HAP-1 (cell line): ENCODE measurements at regions not wholly inside any gene's neighbourhood (a gene's known extent, or its start where the extent isn't known, plus 50 kb on each side); places are given as distances from the start of the nearest gene placed in this dataset.

Experiments used
- DNase-seq, 2 experiments: peaks; one replicate each; pipeline ENCODE4 v3.0.0-alpha.2; 2016 to 2020; ENCODE audit warnings: low spot score in 2 of 2
- H3K27me3 ChIP-seq: fragments of 250-450 bp; sonication (Bioruptor Pico); 2 replicates; pipeline ENCODE4 v1.5.1; 2020; ENCODE audit warnings: low read depth, mild to moderate bottlenecking, moderate library complexity
- H3K36me3 ChIP-seq: fragments of 250-450 bp; sonication (Bioruptor Pico); replicated peaks from 2 replicates; pipeline ENCODE4 v1.5.1; 2020; ENCODE audit warnings: mild to moderate bottlenecking
- H3K4me1 ChIP-seq: fragments of 250-450 bp; sonication (Bioruptor Pico); 2 replicates; pipeline ENCODE4 v1.5.1; 2020; ENCODE audit warnings: mild to moderate bottlenecking
- H3K4me3 ChIP-seq: fragments of 250-450 bp; sonication (Bioruptor Pico); 2 replicates; pipeline ENCODE4 v1.5.1; 2020; ENCODE audit warnings: mild to moderate bottlenecking, moderate library complexity
- H3K9me3 ChIP-seq: fragments of 250-450 bp; sonication (Bioruptor Pico); 2 replicates; pipeline ENCODE4 v1.5.1; 2020; ENCODE audit warnings: mild to moderate bottlenecking, moderate library complexity
- in situ Hi-C: fragments of 300-500 bp; cut with MboI; formaldehyde crosslinking; loops from 3 replicates; pipeline ENCODE4 v1.14.3; 2020; ENCODE audit warnings: low sequenced_read_pairs, inconsistent platforms, mixed read lengths

- no peaks in the 10 kb centered on the region for H3K36me3 ChIP-seq
- no peaks in the 10 kb centered on the region for H3K27me3 ChIP-seq
- DNase-seq = no peak
- H3K4me3 ChIP-seq = no peak overlapping the region
- H3K9me3 ChIP-seq = no peaks in the 10 kb centered on the region
- no peaks in the 10 kb centered on the region for H3K4me1 ChIP-seq
- in situ Hi-C loops = no loop called here
Observed at GRCh38 chr1:217273866-217274265, 357.0 kb downstream of the GPATCH2 start.

GRCh38 chr1:217272385-217272784, 358.5 kb downstream of the GPATCH2 start:
- Histone ChIP-seq H3K4me1 (peaks cover 3% of the 10 kb centered on the region; the same call in 1 of the 2 replicates), H3K27me3 (no peaks in the 10 kb centered on the region), H3K4me3 (no peak overlapping the region), H3K9me3 (no peaks in the 10 kb centered on the region), H3K36me3 (no peaks in the 10 kb centered on the region)
- no peak for DNase-seq
- in situ Hi-C loops = no loop called here

- H3K27me3 ChIP-seq = no peaks in the 10 kb centered on the region
- DNase-seq = no peak
- no peaks in the 10 kb centered on the region for H3K36me3 ChIP-seq
- no peaks in the 10 kb centered on the region for H3K9me3 ChIP-seq
- no peak overlapping the region for H3K4me3 ChIP-seq
- H3K4me1 ChIP-seq = peaks cover 4% of the 10 kb centered on the region; the same call in 1 of the 2 replicates
- in situ Hi-C loops = no loop called here
Observed at GRCh38 chr1:217270101-217270500, 360.8 kb downstream of the GPATCH2 start.

- DNase-seq = peak in 1 of 2 experiments; percentile 42
- Histone ChIP-seq H3K4me1 (peaks cover 4% of the 10 kb centered on the region; the same call in 1 of the 2 replicates), H3K27me3 (no peaks in the 10 kb centered on the region), H3K9me3 (no peaks in the 10 kb centered on the region), H3K4me3 (no peak overlapping the region), H3K36me3 (no peaks in the 10 kb centered on the region)
- in situ Hi-C loops = no loop called here
Observed at GRCh38 chr1:217268058-217268457, 362.8 kb downstream of the GPATCH2 start.

- no peaks in the 10 kb centered on the region for H3K9me3 ChIP-seq
- peak in 1 of 2 experiments; percentile 89 for DNase-seq
- H3K36me3 ChIP-seq = no peaks in the 10 kb centered on the region
- in situ Hi-C loops = no loop called here
- H3K4me3 ChIP-seq = no peak overlapping the region
- H3K27me3 ChIP-seq = no peaks in the 10 kb centered on the region
- peaks cover 6% of the 10 kb centered on the region for H3K4me1 ChIP-seq
Observed at GRCh38 chr1:217261636-217262035, 369.3 kb downstream of the GPATCH2 start.

GRCh38 chr1:217260676-217261075, 370.2 kb downstream of the GPATCH2 start:
- in situ Hi-C loops = no loop called here
- no peak for DNase-seq
- Histone ChIP-seq H3K27me3 (no peaks in the 10 kb centered on the region), H3K4me3 (no peak overlapping the region), H3K9me3 (no peaks in the 10 kb centered on the region), H3K4me1 (peaks cover 6% of the 10 kb centered on the region), H3K36me3 (no peaks in the 10 kb centered on the region)

GRCh38 chr1:217253985-217254384, 376.9 kb downstream of the GPATCH2 start:
- peak; percentile 9 to 32 for DNase-seq
- in situ Hi-C loops = no loop called here
- H3K27me3 ChIP-seq = no peaks in the 10 kb centered on the region
- no peak overlapping the region for H3K4me3 ChIP-seq
- H3K4me1 ChIP-seq = peaks cover 10% of the 10 kb centered on the region
- H3K9me3 ChIP-seq = no peaks in the 10 kb centered on the region; the same call in none of the 2 replicates
- H3K36me3 ChIP-seq = no peaks in the 10 kb centered on the region

GRCh38 chr1:217253351-217253750, 377.5 kb downstream of the GPATCH2 start:
- DNase-seq = peak; percentile 55 to 71
- in situ Hi-C loops = no loop called here
- no peak overlapping the region for H3K4me3 ChIP-seq
- H3K27me3 ChIP-seq = no peaks in the 10 kb centered on the region
- H3K4me1 ChIP-seq = peaks cover 10% of the 10 kb centered on the region
- H3K9me3 ChIP-seq = no peaks in the 10 kb centered on the region; the same call in none of the 2 replicates
- no peaks in the 10 kb centered on the region for H3K36me3 ChIP-seq

- Histone ChIP-seq H3K36me3 (no peaks in the 10 kb centered on the region), H3K9me3 (no peaks in the 10 kb centered on the region; the same call in none of the 2 replicates), H3K4me1 (peaks cover 10% of the 10 kb centered on the region), H3K4me3 (no peak overlapping the region), H3K27me3 (no peaks in the 10 kb centered on the region)
- DNase-seq = no peak
- in situ Hi-C loops = no loop called here
Observed at GRCh38 chr1:217251121-217251520, 379.8 kb downstream of the GPATCH2 start.

GRCh38 chr1:217249857-217250256, 381.0 kb downstream of the GPATCH2 start:
- H3K27me3 ChIP-seq = no peaks in the 10 kb centered on the region
- H3K9me3 ChIP-seq = no peaks in the 10 kb centered on the region; the same call in none of the 2 replicates
- H3K36me3 ChIP-seq = no peaks in the 10 kb centered on the region
- no peak overlapping the region for H3K4me3 ChIP-seq
- DNase-seq = peak in 1 of 2 experiments; percentile 40
- H3K4me1 ChIP-seq = peaks cover 10% of the 10 kb centered on the region
- in situ Hi-C loops = no loop called here

GRCh38 chr1:217244971-217245370, 385.9 kb downstream of the GPATCH2 start:
- Histone ChIP-seq H3K9me3 (no peaks in the 10 kb centered on the region; the same call in 1 of the 2 replicates), H3K4me1 (peaks cover 16% of the 10 kb centered on the region), H3K27me3 (no peaks in the 10 kb centered on the region), H3K36me3 (no peaks in the 10 kb centered on the region), H3K4me3 (no peak overlapping the region)
- no peak for DNase-seq
- in situ Hi-C loops = no loop called here

GRCh38 chr1:217240656-217241055, 390.2 kb downstream of the GPATCH2 start:
- no peaks in the 10 kb centered on the region for H3K9me3 ChIP-seq
- no peaks in the 10 kb centered on the region for H3K36me3 ChIP-seq
- DNase-seq = peak in 1 of 2 experiments; percentile 72
- in situ Hi-C loops = no loop called here
- H3K27me3 ChIP-seq = no peaks in the 10 kb centered on the region
- H3K4me3 ChIP-seq = no peak overlapping the region
- peaks cover 14% of the 10 kb centered on the region for H3K4me1 ChIP-seq

- Histone ChIP-seq H3K4me1 (peaks cover 14% of the 10 kb centered on the region), H3K36me3 (no peaks in the 10 kb centered on the region), H3K9me3 (no peaks in the 10 kb centered on the region), H3K27me3 (no peaks in the 10 kb centered on the region), H3K4me3 (no peak overlapping the region)
- in situ Hi-C loops = no loop called here
- DNase-seq = no peak
Observed at GRCh38 chr1:217238945-217239344, 391.9 kb downstream of the GPATCH2 start.

GRCh38 chr1:217230412-217230811, 400.5 kb downstream of the GPATCH2 start:
- Histone ChIP-seq H3K4me1 (no peaks in the 10 kb centered on the region), H3K36me3 (no peaks in the 10 kb centered on the region), H3K27me3 (no peaks in the 10 kb centered on the region), H3K4me3 (no peak overlapping the region), H3K9me3 (no peaks in the 10 kb centered on the region; the same call in 1 of the 2 replicates)
- in situ Hi-C loops = no loop called here
- no peak for DNase-seq

- Histone ChIP-seq H3K4me3 (no peak overlapping the region), H3K27me3 (no peaks in the 10 kb centered on the region), H3K36me3 (no peaks in the 10 kb centered on the region), H3K4me1 (no peaks in the 10 kb centered on the region), H3K9me3 (no peaks in the 10 kb centered on the region; the same call in 1 of the 2 replicates)
- in situ Hi-C loops = no loop called here
- no peak for DNase-seq
Observed at GRCh38 chr1:217228689-217229088, 402.2 kb downstream of the GPATCH2 start.
